Neural cell (in vitro differentiated cells): ENCODE measurements at regions not wholly inside any gene's neighbourhood (a gene's known extent, or its start where the extent isn't known, plus 50 kb on each side); places are given as distances from the start of the nearest gene placed in this dataset.

Experiments
- H2AFZ ChIP-seq: fragments of 200-600, 300-800 bp; sonication (generic), shearing (Covaris generic); 2 replicates; pipeline ENCODE4 v1.6.0; 2014; ENCODE audit warnings: low read depth, mild to moderate bottlenecking, antibody characterized with exemption, low read length, moderate library complexity
- H3F3A ChIP-seq: fragments of 200-600 bp; shearing (Covaris generic); 2 replicates; pipeline ENCODE4 v1.6.1; 2016; ENCODE audit warnings: mild to moderate bottlenecking, moderate library complexity, mixed read lengths, antibody characterized with exemption, low read length; ENCODE audit not compliant: insufficient read depth, poor library complexity, severe bottlenecking
- H3K27ac ChIP-seq: fragments of 200-600, 300-800 bp; sonication (generic), shearing (Covaris generic); 2 replicates; pipeline ENCODE4 v1.5.1; 2014; ENCODE audit warnings: mild to moderate bottlenecking, low read length, moderate library complexity
- H3K27me3 ChIP-seq: fragments of 300-800, 200-600 bp; sonication (generic), shearing (Covaris generic); 2 replicates; pipeline ENCODE4 v1.6.0; 2014; ENCODE audit warnings: mild to moderate bottlenecking, low read depth, low read length, moderate library complexity; ENCODE audit not compliant: insufficient read depth
- H3K36me3 ChIP-seq: fragments of 300-800, 200-600 bp; sonication (generic), shearing (Covaris generic); 2 replicates; pipeline ENCODE4 v1.5.1; 2014; ENCODE audit warnings: mild to moderate bottlenecking, antibody characterized with exemption, low read length, moderate library complexity; ENCODE audit not compliant: insufficient read depth
- H3K4me2 ChIP-seq: fragments of 300-800, 200-600 bp; sonication (generic), shearing (Covaris generic); 2 replicates; pipeline ENCODE4 v1.6.0; 2014; ENCODE audit warnings: mild to moderate bottlenecking, low read length
- H3K4me3 ChIP-seq: fragments of 300-800, 200-600 bp; sonication (generic), shearing (Covaris generic); 2 replicates; pipeline ENCODE4 v1.5.1; 2014; ENCODE audit warnings: mild to moderate bottlenecking, low read length, moderate library complexity
- H3K79me2 ChIP-seq: fragments of 200-600 bp; shearing (Covaris generic); replicated peaks from 2 replicates; pipeline ENCODE4 v1.6.0; 2014; ENCODE audit warnings: mild to moderate bottlenecking, low read length, moderate library complexity; ENCODE audit not compliant: insufficient read depth
- H3K9ac ChIP-seq: fragments of 300-800, 200-600 bp; sonication (generic), shearing (Covaris generic); 2 replicates; pipeline ENCODE4 v1.6.1; 2016; ENCODE audit warnings: mild to moderate bottlenecking, low read length, mixed read lengths
- H3K9me2 ChIP-seq: fragments of 200-600 bp; shearing (Covaris generic); 2 replicates; pipeline ENCODE4 v1.6.1; 2016; ENCODE audit warnings: mild to moderate bottlenecking, low read length, mixed read lengths; ENCODE audit not compliant: insufficient read depth
- H3K9me3 ChIP-seq: fragments of 200-600, 300-800 bp; sonication (generic), shearing (Covaris generic); 2 replicates; pipeline ENCODE4 v1.6.1; 2016; ENCODE audit warnings: mild to moderate bottlenecking, mixed run types, low read length, moderate library complexity, mixed read lengths
- H4K20me1 ChIP-seq: fragments of 200-600 bp; shearing (Covaris generic); 2 replicates; pipeline ENCODE4 v1.6.1; 2016; ENCODE audit warnings: mild to moderate bottlenecking, mixed run types; ENCODE audit not compliant: insufficient read depth
- CTCF ChIP-seq: fragments of 450-650 bp; IDR thresholded peaks from 2 replicates; pipeline ENCODE4 v1.5.1; 2014; ENCODE audit warnings: antibody characterized with exemption, mild to moderate bottlenecking, moderate library complexity; ENCODE audit not compliant: poor library complexity, severe bottlenecking
- EP300 ChIP-seq: fragments of 450-650 bp; conservative IDR thresholded peaks from 2 replicates; pipeline ENCODE4 v1.6.1; 2014; ENCODE audit warnings: antibody characterized with exemption, mild to moderate bottlenecking, moderate library complexity; ENCODE audit not compliant: poor library complexity, severe bottlenecking
- EZH2 ChIP-seq: fragments of 200-600, 300-800 bp; shearing (Covaris generic), sonication (generic); IDR thresholded peaks from 2 replicates; pipeline ENCODE4 v1.6.1; 2014; ENCODE audit warnings: antibody characterized with exemption, low read length, borderline replicate concordance, mild to moderate bottlenecking; ENCODE audit not compliant: insufficient read depth, poor library complexity, severe bottlenecking
- MXI1 ChIP-seq: fragments of 450-650 bp; conservative IDR thresholded peaks from 2 replicates; pipeline ENCODE4 v1.6.1; 2014; ENCODE audit warnings: antibody characterized with exemption, mild to moderate bottlenecking; ENCODE audit not compliant: poor library complexity, severe bottlenecking
- POLR2AphosphoS5 ChIP-seq: IDR thresholded peaks from 2 replicates; pipeline ENCODE4 v1.6.1; 2012
- RAD21 ChIP-seq: fragments of 450-650 bp; conservative IDR thresholded peaks from 2 replicates; pipeline ENCODE4 v1.6.1; 2014; ENCODE audit warnings: antibody characterized with exemption, mild to moderate bottlenecking, moderate library complexity
- REST ChIP-seq: IDR thresholded peaks from 2 replicates; pipeline ENCODE4 v1.6.1; 2012; ENCODE audit warnings: borderline replicate concordance
- SMC3 ChIP-seq: fragments of 450-650 bp; conservative IDR thresholded peaks from 2 replicates; pipeline ENCODE4 v1.6.1; 2014; ENCODE audit warnings: antibody characterized with exemption, mild to moderate bottlenecking, moderate library complexity; ENCODE audit not compliant: poor library complexity
- TAF1 ChIP-seq: IDR thresholded peaks from 2 replicates; pipeline ENCODE4 v1.6.1; 2012; ENCODE audit warnings: low read depth

- no peak overlapping the region for H3K4me3 ChIP-seq
- no peak overlapping the region for H3K4me2 ChIP-seq
- no peak overlapping the region for H3K9ac ChIP-seq
- no peak overlapping the region for H3K27ac ChIP-seq
- no peaks in the 10 kb centered on the region for H4K20me1 ChIP-seq
- no peaks in the 10 kb centered on the region for H3F3A ChIP-seq
- no peaks in the 10 kb centered on the region for H3K79me2 ChIP-seq
- no peak overlapping the region for H2AFZ ChIP-seq
- no peaks in the 10 kb centered on the region for H3K9me2 ChIP-seq
- no peak for TF ChIP-seq EZH2
- no peaks in the 10 kb centered on the region for H3K9me3 ChIP-seq
- no peaks in the 10 kb centered on the region for H3K36me3 ChIP-seq
- H3K27me3 ChIP-seq, result no peaks in the 10 kb centered on the region
Measured at GRCh38 chr6:97939440-97940168, 656.6 kb upstream of the MMS22L start.

- no peak for TF ChIP-seq CTCF
- TF ChIP-seq SMC3, result no peak
- no peak for TF ChIP-seq EZH2
- TF ChIP-seq EP300, result no peak
- TF ChIP-seq REST, result no peak
- TF ChIP-seq MXI1, result no peak
- TF ChIP-seq RAD21, result no peak
- TF ChIP-seq TAF1, result no peak
- TF ChIP-seq POLR2AphosphoS5, result no peak
- Histone ChIP-seq H3K4me2 (no peak overlapping the region), H3K9ac (no peak overlapping the region)
Measured at GRCh38 chr6:97947841-97948240, 664.8 kb upstream of the MMS22L start.

More at GRCh38 chr6:97947841-97948240, 664.8 kb upstream of the MMS22L start:
- Histone ChIP-seq H3K27ac (no peak overlapping the region), H3K9me3 (no peaks in the 10 kb centered on the region), H3K36me3 (no peaks in the 10 kb centered on the region), H3K79me2 (no peaks in the 10 kb centered on the region), H3K9me2 (no peaks in the 10 kb centered on the region), H4K20me1 (no peaks in the 10 kb centered on the region), H3K4me3 (no peak overlapping the region), H2AFZ (no peak overlapping the region), H3F3A (no peaks in the 10 kb centered on the region), H3K27me3 (no peaks in the 10 kb centered on the region)
